HG02884 (cell line): ENCODE measurements at regions not wholly inside any gene's neighbourhood (a gene's known extent, or its start where the extent isn't known, plus 50 kb on each side); places are given as distances from the start of the nearest gene placed in this dataset.
A peak's percentile ranks its signal among the peaks of the same experiment; 100 is the strongest.

Source experiments
- ATAC-seq: cut with Tn5 transposase; IDR thresholded peaks from one replicate; pipeline ENCODE4 v1.9.1; 2021; ENCODE audit warnings: mild to moderate bottlenecking, moderate library complexity; ENCODE audit not compliant: unreplicated experiment

GRCh38 chr3:39000008-39000450 is 51.7 kb downstream of the SCN11A start:
- peak; percentile 74 for ATAC-seq

GRCh38 chr3:38998086-38998485 is 53.7 kb downstream of the SCN11A start:
- ATAC-seq, result no peak

GRCh38 chr3:38996193-38996592 is 55.6 kb downstream of the SCN11A start:
- no peak for ATAC-seq

- ATAC-seq, result no peak
These were observed 57.5 kb downstream of the SCN11A start for GRCh38 chr3:38994251-38994650.

GRCh38 chr3:38992117-38992760 is 59.5 kb downstream of the SCN11A start:
- ATAC-seq, result no peak

- no peak for ATAC-seq
These were observed 61.1 kb downstream of the SCN11A start for GRCh38 chr3:38990621-38991020.

- ATAC-seq, result no peak
These were observed 61.7 kb downstream of the SCN11A start for GRCh38 chr3:38989917-38990510.

GRCh38 chr3:38988955-38989354 is 62.8 kb downstream of the SCN11A start:
- ATAC-seq, result no peak

GRCh38 chr3:38987456-38987855 is 64.3 kb downstream of the SCN11A start:
- ATAC-seq, result no peak

GRCh38 chr3:38986901-38987300 is 64.8 kb downstream of the SCN11A start:
- no peak for ATAC-seq

GRCh38 chr3:38985981-38986380 is 65.8 kb downstream of the SCN11A start:
- ATAC-seq, result no peak

GRCh38 chr3:38985581-38985980 is 66.2 kb downstream of the SCN11A start:
- no peak for ATAC-seq

- ATAC-seq, result no peak
These were observed 67.0 kb downstream of the SCN11A start for GRCh38 chr3:38984731-38985130.

GRCh38 chr3:38984110-38984509 is 67.6 kb downstream of the SCN11A start:
- no peak for ATAC-seq

GRCh38 chr3:38980938-38981337 is 70.8 kb downstream of the SCN11A start:
- no peak for ATAC-seq

GRCh38 chr3:38978729-38979128 is 73.0 kb downstream of the SCN11A start:
- no peak for ATAC-seq

GRCh38 chr3:38970851-38971638 is 80.7 kb downstream of the SCN11A start:
- ATAC-seq, result no peak

- no peak for ATAC-seq
These were observed 82.2 kb downstream of the SCN11A start for GRCh38 chr3:38969317-38970235.

GRCh38 chr3:38968891-38969290 is 82.9 kb downstream of the SCN11A start:
- ATAC-seq, result no peak

GRCh38 chr3:38968403-38968802 is 83.3 kb downstream of the SCN11A start:
- no peak for ATAC-seq

GRCh38 chr3:38967693-38967989 is 84.1 kb downstream of the SCN11A start:
- no peak for ATAC-seq
